AG09309 (cell line): ENCODE measurements at regions not wholly inside any gene's neighbourhood (a gene's known extent, or its start where the extent isn't known, plus 50 kb on each side); places are given as distances from the start of the nearest gene placed in this dataset.

Experiments used
- DNase-seq: peaks from one replicate; pipeline ENCODE4 v3.0.0-alpha.2; 2010; ENCODE audit warnings: low read depth
- H3K4me3 ChIP-seq: 2 replicates; pipeline ENCODE4 v1.5.1; 2011; ENCODE audit warnings: mild to moderate bottlenecking, low read depth, low read length, moderate library complexity; ENCODE audit not compliant: control insufficient read depth
- TF ChIP-seq, protein P1 (sequence below): IDR thresholded peaks from 2 replicates; pipeline ENCODE4 v1.5.1; 2011; ENCODE audit warnings: mild to moderate bottlenecking, low read depth, low read length, inconsistent platforms; ENCODE audit not compliant: insufficient read depth, control insufficient read depth; ENCODE audit errors: missing control alignments

DNA sequence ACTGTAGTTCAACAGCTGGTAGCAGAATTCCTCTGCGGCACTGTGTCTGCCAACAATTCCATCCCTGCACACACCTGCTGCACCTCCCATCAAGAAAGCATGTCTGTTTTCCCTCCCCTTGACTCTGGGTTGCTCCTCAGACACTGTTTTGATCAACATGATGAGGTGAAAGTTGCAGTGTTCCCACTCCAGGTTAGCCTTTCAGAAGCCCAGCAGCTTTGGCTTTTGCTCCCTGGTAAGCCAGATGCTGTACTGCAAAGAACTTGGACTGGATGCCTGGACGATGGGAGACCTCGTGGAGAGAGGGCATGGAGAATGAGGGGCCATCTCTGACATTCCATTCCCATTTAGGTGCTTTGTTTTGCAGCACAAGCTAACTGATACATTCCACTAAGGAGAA is 79.1 kb upstream of the MAFB start:
- no peak for DNase-seq
- TF ChIP-seq, protein P1, sequence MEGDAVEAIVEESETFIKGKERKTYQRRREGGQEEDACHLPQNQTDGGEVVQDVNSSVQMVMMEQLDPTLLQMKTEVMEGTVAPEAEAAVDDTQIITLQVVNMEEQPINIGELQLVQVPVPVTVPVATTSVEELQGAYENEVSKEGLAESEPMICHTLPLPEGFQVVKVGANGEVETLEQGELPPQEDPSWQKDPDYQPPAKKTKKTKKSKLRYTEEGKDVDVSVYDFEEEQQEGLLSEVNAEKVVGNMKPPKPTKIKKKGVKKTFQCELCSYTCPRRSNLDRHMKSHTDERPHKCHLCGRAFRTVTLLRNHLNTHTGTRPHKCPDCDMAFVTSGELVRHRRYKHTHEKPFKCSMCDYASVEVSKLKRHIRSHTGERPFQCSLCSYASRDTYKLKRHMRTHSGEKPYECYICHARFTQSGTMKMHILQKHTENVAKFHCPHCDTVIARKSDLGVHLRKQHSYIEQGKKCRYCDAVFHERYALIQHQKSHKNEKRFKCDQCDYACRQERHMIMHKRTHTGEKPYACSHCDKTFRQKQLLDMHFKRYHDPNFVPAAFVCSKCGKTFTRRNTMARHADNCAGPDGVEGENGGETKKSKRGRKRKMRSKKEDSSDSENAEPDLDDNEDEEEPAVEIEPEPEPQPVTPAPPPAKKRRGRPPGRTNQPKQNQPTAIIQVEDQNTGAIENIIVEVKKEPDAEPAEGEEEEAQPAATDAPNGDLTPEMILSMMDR: no peak
- no peak overlapping the region for H3K4me3 ChIP-seq

DNA sequence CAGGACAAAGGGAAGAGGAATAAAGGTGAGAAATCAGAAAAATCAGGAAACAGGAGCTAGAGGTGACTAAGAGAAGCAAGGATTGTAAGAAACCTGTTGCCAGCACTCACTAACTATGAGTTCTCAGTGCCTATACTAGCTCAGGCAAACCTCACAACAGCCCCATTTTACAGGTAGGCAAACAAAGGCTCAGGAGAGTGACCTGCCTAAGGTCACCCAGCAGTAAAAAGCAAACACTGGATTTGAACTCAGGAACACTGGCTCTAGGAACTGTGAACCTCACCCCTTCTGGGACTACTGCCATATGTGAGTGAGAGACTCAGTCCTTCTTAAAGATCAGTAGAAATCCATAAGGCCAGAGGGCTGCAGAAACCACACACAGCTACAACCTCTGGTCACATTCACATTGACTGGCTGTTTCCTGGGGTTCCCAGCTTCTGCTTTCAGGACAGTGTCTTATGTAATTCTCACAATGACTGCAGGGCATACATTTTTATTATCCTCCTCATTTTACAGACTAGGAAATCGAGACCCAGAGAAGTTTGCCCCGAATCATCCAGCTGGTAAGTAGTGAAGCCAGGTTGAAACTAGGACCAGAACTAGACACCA is 80.7 kb upstream of the MAFB start:
- DNase-seq: no peak
- TF ChIP-seq, protein P1: no peak
- no peak overlapping the region for H3K4me3 ChIP-seq

DNA sequence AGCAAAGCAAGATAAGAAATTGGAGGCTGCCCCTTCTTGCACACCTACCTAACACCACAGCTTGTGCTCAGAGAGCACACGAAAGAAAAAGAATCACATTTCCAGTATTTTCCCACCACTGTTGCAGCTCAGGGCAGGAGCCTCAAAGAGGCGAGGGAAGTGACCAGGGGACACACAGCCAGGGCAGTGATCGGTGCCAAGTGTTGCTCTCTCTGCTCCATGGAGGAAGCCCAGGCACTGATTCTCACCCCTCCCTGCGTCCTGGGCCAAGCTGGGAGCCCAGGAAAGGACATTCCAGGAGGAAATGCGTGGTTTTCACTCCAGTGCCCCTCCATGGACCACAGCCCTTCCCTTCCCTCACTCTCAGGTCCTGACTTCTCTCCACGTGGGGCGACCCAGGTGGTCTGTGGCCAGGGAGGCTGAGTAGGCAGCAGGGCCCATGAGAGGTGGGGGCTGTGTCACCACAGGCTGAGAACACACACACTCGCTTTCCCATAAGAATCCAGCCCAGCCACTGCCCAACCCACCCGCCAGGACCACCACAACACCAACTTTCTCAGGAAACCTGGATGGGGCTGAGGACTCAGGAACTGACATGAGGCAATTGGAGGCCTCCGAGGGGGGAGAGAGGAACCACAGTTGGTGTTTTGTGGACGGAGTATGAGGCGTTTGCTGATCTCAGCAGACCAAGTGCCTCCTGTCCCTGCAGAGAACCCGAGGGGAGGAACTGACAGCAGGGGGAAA is 81.7 kb upstream of the MAFB start:
- H3K4me3 ChIP-seq: no peak overlapping the region
- no peak for DNase-seq
- TF ChIP-seq, protein P1: no peak

DNA sequence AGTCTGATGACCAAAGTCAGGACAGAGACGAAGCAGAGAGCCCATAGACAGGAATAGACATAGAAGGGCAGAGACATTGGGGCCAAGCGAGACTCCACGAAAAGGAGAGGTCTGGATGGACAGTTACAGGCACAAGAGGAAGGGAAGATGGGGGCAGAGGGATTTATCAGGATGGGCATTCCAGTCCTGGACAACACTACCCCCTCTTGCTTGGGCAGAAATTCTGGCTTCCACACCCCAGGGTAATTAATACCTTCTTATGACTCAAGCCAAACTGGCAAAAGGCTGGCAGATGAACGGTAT is 82.2 kb upstream of the MAFB start:
- no peak for DNase-seq
- TF ChIP-seq, protein P1: no peak
- no peak overlapping the region for H3K4me3 ChIP-seq

DNA sequence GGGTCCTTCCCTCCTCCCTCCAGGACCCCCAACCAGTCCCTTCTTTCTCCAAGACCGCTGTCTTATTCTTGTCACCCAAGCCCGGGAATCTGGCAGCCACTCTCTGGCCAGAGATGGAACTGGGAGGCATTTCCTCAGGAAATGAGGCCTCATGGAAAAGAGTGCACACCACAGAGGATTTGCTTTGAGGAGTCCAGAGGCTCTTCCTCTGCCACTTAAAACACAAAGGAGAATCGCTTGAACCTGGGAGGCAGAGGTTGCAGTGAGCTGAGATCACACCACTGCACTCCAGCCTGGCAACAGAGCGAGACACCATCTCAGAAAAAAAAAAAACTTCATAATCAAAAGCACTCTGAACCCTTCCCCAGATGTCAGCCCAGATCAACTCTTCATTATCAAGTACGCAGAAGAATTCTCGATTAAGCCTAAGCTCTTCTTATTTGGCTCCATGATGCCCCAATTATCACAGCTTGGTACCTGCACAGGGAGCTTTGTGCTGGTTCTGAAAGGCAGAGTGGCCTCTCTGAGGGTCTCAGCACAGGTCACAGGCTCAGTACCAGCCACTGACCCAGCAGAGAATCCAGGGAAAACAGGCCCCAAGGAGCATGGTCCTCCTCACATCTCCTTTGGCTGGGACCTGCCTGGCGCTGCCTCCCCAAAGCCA is 82.9 kb upstream of the MAFB start:
- no peak overlapping the region for H3K4me3 ChIP-seq
- TF ChIP-seq, protein P1: no peak
- DNase-seq: no peak

DNA sequence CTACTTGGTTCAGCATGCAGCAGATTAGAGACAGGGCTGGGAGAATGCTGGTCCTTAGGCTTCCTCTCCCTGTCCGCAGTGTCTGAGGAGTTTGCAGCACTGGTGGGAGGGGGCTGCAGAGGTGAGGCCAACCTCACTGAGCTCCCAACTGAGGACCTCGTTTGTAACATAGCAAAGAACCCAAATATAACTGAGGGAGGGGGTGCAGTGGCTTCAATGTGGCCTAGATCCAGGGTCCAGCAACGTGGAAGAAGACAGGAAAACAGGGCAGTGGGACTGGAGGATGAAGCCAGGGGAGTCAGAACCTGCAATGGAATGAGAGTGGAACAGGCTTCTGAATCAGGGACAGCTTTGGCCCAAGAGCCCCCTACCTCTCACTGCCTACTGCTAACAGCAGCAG is 84.3 kb upstream of the MAFB start:
- TF ChIP-seq, protein P1: no peak
- no peak for DNase-seq
- H3K4me3 ChIP-seq: no peak overlapping the region
